IPS DF 6.9 (cell line): ENCODE measurements at regions not wholly inside any gene's neighbourhood (a gene's known extent, or its start where the extent isn't known, plus 50 kb on each side); places are given as distances from the start of the nearest gene placed in this dataset.

Experiments
- DNase-seq: peaks from one replicate; pipeline ENCODE4 v3.0.0-alpha.2; 2013; ENCODE audit warnings: low read depth, low spot score
- H3K27ac ChIP-seq: one replicate; pipeline ENCODE4 v1.5.1; 2013; ENCODE audit warnings: low read length, control low read depth
- H3K27me3 ChIP-seq: 2 replicates; pipeline ENCODE4 v1.6.1; 2013; ENCODE audit warnings: mild to moderate bottlenecking, low read length; ENCODE audit not compliant: control insufficient read depth, insufficient read depth
- H3K36me3 ChIP-seq: 2 replicates; pipeline ENCODE4 v1.6.1; 2013; ENCODE audit warnings: low read length; ENCODE audit not compliant: control insufficient read depth, insufficient read depth
- H3K4me1 ChIP-seq: 2 replicates; pipeline ENCODE4 v1.6.1; 2013; ENCODE audit warnings: low read length; ENCODE audit not compliant: control insufficient read depth, insufficient read depth
- H3K4me3 ChIP-seq: 2 replicates; pipeline ENCODE4 v1.5.1; 2013; ENCODE audit warnings: mild to moderate bottlenecking, low read length
- H3K9me3 ChIP-seq: 2 replicates; pipeline ENCODE4 v1.6.1; 2013; ENCODE audit warnings: low read length, inconsistent platforms; ENCODE audit not compliant: control insufficient read depth, insufficient read depth
- WGBS: extraction: QIAGEN DNeasy Blood & Tissue Kit; methylation state at CpG from one replicate; pipeline ENCODE4 v1.1.7; 2013; ENCODE audit warnings: mixed read lengths, missing lambda C conversion rate; ENCODE audit not compliant: insufficient read length, insufficient coverage; 5-methylcytosine and 5-hydroxymethylcytosine counted together

GRCh38 chr12:105793421-105793820, 345.3 kb downstream of the NUAK1 start:
- Histone ChIP-seq H3K27me3 (no peaks in the 10 kb centered on the region), H3K4me1 (no peaks in the 10 kb centered on the region), H3K4me3 (no peak overlapping the region), H3K9me3 (no peaks in the 10 kb centered on the region), H3K27ac (no peak overlapping the region), H3K36me3 (no peaks in the 10 kb centered on the region; the same call in 1 of the 2 replicates)
- WGBS, result no CpG with 5 or more reads among the region's 5 CpGs
- no peak for DNase-seq

- Histone ChIP-seq H3K36me3 (no peaks in the 10 kb centered on the region; the same call in 1 of the 2 replicates), H3K4me1 (no peaks in the 10 kb centered on the region), H3K4me3 (no peak overlapping the region), H3K27ac (no peak overlapping the region), H3K27me3 (no peaks in the 10 kb centered on the region), H3K9me3 (no peaks in the 10 kb centered on the region)
- no CpG with 5 or more reads among the region's 2 CpGs for WGBS
- DNase-seq, result no peak
Observed at GRCh38 chr12:105798256-105798845, 340.4 kb downstream of the NUAK1 start.

GRCh38 chr12:105799103-105799502, 339.7 kb downstream of the NUAK1 start:
- H3K36me3 ChIP-seq, result no peaks in the 10 kb centered on the region; the same call in 1 of the 2 replicates
- no peak for DNase-seq
- no peaks in the 10 kb centered on the region for H3K4me1 ChIP-seq
- no CpG with 5 or more reads among the region's 2 CpGs for WGBS
- no peak overlapping the region for H3K27ac ChIP-seq
- H3K27me3 ChIP-seq, result no peaks in the 10 kb centered on the region
- no peaks in the 10 kb centered on the region for H3K9me3 ChIP-seq
- no peak overlapping the region for H3K4me3 ChIP-seq

GRCh38 chr12:105801351-105801750, 337.4 kb downstream of the NUAK1 start:
- Histone ChIP-seq H3K36me3 (no peaks in the 10 kb centered on the region; the same call in 1 of the 2 replicates), H3K4me3 (no peak overlapping the region), H3K4me1 (no peaks in the 10 kb centered on the region), H3K27me3 (no peaks in the 10 kb centered on the region), H3K9me3 (no peaks in the 10 kb centered on the region), H3K27ac (no peak overlapping the region)
- no peak for DNase-seq
- no CpG with 5 or more reads among the region's 2 CpGs for WGBS

- no CpG with 5 or more reads among the region's 4 CpGs for WGBS
- no peaks in the 10 kb centered on the region for H3K36me3 ChIP-seq
- H3K27ac ChIP-seq, result no peak overlapping the region
- H3K4me1 ChIP-seq, result no peaks in the 10 kb centered on the region
- no peak overlapping the region for H3K4me3 ChIP-seq
- no peaks in the 10 kb centered on the region for H3K9me3 ChIP-seq
- H3K27me3 ChIP-seq, result no peaks in the 10 kb centered on the region
- DNase-seq, result no peak
Observed at GRCh38 chr12:105803292-105803691, 335.5 kb downstream of the NUAK1 start.

- no peak for DNase-seq
- WGBS, result no CpG with 5 or more reads among the region's 5 CpGs
- no peaks in the 10 kb centered on the region for H3K9me3 ChIP-seq
- H3K36me3 ChIP-seq, result no peaks in the 10 kb centered on the region
- H3K4me3 ChIP-seq, result no peak overlapping the region
- no peaks in the 10 kb centered on the region for H3K4me1 ChIP-seq
- H3K27me3 ChIP-seq, result no peaks in the 10 kb centered on the region
- H3K27ac ChIP-seq, result no peak overlapping the region
Observed at GRCh38 chr12:105804591-105805265, 334.0 kb downstream of the NUAK1 start.

- no peaks in the 10 kb centered on the region for H3K27me3 ChIP-seq
- H3K36me3 ChIP-seq, result no peaks in the 10 kb centered on the region
- no peaks in the 10 kb centered on the region for H3K4me1 ChIP-seq
- H3K9me3 ChIP-seq, result no peaks in the 10 kb centered on the region
- no peak for DNase-seq
- H3K4me3 ChIP-seq, result no peak overlapping the region
- no peak overlapping the region for H3K27ac ChIP-seq
- no CpG with 5 or more reads among the region's 4 CpGs for WGBS
Observed at GRCh38 chr12:105805730-105806399, 332.9 kb downstream of the NUAK1 start.

GRCh38 chr12:105806400-105806770, 332.4 kb downstream of the NUAK1 start:
- Histone ChIP-seq H3K36me3 (no peaks in the 10 kb centered on the region), H3K27me3 (no peaks in the 10 kb centered on the region), H3K9me3 (no peaks in the 10 kb centered on the region), H3K27ac (no peak overlapping the region), H3K4me3 (no peak overlapping the region), H3K4me1 (no peaks in the 10 kb centered on the region)
- WGBS, result no CpG with 5 or more reads among the region's 2 CpGs
- no peak for DNase-seq

- H3K36me3 ChIP-seq, result no peaks in the 10 kb centered on the region
- no peak for DNase-seq
- H3K27me3 ChIP-seq, result no peaks in the 10 kb centered on the region
- no peaks in the 10 kb centered on the region for H3K4me1 ChIP-seq
- no peaks in the 10 kb centered on the region for H3K9me3 ChIP-seq
- no peak overlapping the region for H3K27ac ChIP-seq
- no peak overlapping the region for H3K4me3 ChIP-seq
- no CpG with 5 or more reads among the region's 1 CpG for WGBS
Observed at GRCh38 chr12:105812366-105812765, 326.4 kb downstream of the NUAK1 start.

- DNase-seq, result no peak
- WGBS, result no CpG with 5 or more reads among the region's 5 CpGs
- no peaks in the 10 kb centered on the region for H3K27me3 ChIP-seq
Observed at GRCh38 chr12:105813201-105813600, 325.6 kb downstream of the NUAK1 start.

More at GRCh38 chr12:105813201-105813600, 325.6 kb downstream of the NUAK1 start:
- Histone ChIP-seq H3K27ac (no peak overlapping the region), H3K9me3 (no peaks in the 10 kb centered on the region), H3K36me3 (no peaks in the 10 kb centered on the region), H3K4me3 (no peak overlapping the region), H3K4me1 (no peaks in the 10 kb centered on the region)
